Panc1 (cell line): ENCODE measurements at regions not wholly inside any gene's neighbourhood (a gene's known extent, or its start where the extent isn't known, plus 50 kb on each side); places are given as distances from the start of the nearest gene placed in this dataset.
"Not testable (repeated sequence)": the region's sequence is repeated elsewhere in the genome, so short reads cannot be mapped to it uniquely, and the experiment has no call there.

ENCODE experiments used
- CTCF ChIP-seq: fragments of 450-650 bp; IDR thresholded peaks from 2 replicates; pipeline ENCODE4 v1.5.1; 2017; ENCODE audit warnings: mild to moderate bottlenecking
- POLR2AphosphoS5 ChIP-seq: IDR thresholded peaks from 2 replicates; pipeline ENCODE4 v1.6.1; 2012; ENCODE audit warnings: mild to moderate bottlenecking, low read depth, low read length, moderate library complexity

GRCh38 chr2:91522877-91523276 is 2831.4 kb downstream of the RPIA start:
- not testable (repeated sequence) for TF ChIP-seq CTCF, POLR2AphosphoS5
